ENCODE measurements at regions not wholly inside any gene's neighbourhood (a gene's known extent, or its start where the extent isn't known, plus 50 kb on each side); places are given as distances from the start of the nearest gene placed in this dataset.

DNA sequence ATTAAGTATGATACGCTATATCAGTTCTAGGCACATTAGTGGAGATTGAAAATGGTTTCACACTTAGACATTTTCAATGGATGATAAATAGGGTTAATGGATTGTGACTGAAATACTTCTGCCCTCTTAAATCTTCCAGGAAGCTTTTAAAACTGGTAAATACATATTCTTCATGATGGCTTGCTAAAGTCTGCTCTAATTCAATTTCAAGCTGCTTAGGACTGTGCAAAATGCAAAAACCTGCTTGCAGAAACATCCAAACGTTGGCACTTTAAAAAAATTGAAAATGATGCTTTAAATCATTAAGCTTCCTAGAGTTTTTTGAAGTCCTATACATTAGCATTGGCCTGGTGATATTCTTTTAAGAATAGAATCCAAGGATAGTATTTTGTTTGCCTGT is 214.8 kb upstream of the FSHR start:
- no peak overlapping the region for H3K4me3 ChIP-seq (replicated peaks in 1 of 2; ENCODE audit: low read depth in 1 of 2, low read length in 2 of 2)
- no peaks in the 10 kb centered on the region for H3K27me3 ChIP-seq (ENCODE audit: insufficient read depth, low read length)
- ATAC-seq (no peak), DNase-seq (ENCODE audit: low read depth, low spot score) (no peak)
- no peak overlapping the region for H3K4me2 ChIP-seq (ENCODE audit: low read length)
- H3K9me2 ChIP-seq (ENCODE audit: insufficient read depth) = no peaks in the 10 kb centered on the region
- ChIA-PET RAD21 (ENCODE audit: low non-redundant PET in 1 of 2, low total read pairs in 2 of 2, uncharacterized antibody in 2 of 2, unreplicated experiment in 2 of 2) (no interaction called here), CTCF (no interaction called here), POLR2A (no interaction called here)
- no peak overlapping the region for H2AFZ ChIP-seq (ENCODE audit: low read depth, low read length, poor library complexity, severe bottlenecking)
- H3K79me2 ChIP-seq (ENCODE audit: insufficient read depth, low read length) = no peaks in the 10 kb centered on the region
- no peak for TF ChIP-seq SIN3A (IDR thresholded peaks at IDR 0.05; ENCODE audit: low read depth)
- no peak for TF ChIP-seq JUND (IDR thresholded peaks at IDR 0.05)
- TF ChIP-seq, protein P1, sequence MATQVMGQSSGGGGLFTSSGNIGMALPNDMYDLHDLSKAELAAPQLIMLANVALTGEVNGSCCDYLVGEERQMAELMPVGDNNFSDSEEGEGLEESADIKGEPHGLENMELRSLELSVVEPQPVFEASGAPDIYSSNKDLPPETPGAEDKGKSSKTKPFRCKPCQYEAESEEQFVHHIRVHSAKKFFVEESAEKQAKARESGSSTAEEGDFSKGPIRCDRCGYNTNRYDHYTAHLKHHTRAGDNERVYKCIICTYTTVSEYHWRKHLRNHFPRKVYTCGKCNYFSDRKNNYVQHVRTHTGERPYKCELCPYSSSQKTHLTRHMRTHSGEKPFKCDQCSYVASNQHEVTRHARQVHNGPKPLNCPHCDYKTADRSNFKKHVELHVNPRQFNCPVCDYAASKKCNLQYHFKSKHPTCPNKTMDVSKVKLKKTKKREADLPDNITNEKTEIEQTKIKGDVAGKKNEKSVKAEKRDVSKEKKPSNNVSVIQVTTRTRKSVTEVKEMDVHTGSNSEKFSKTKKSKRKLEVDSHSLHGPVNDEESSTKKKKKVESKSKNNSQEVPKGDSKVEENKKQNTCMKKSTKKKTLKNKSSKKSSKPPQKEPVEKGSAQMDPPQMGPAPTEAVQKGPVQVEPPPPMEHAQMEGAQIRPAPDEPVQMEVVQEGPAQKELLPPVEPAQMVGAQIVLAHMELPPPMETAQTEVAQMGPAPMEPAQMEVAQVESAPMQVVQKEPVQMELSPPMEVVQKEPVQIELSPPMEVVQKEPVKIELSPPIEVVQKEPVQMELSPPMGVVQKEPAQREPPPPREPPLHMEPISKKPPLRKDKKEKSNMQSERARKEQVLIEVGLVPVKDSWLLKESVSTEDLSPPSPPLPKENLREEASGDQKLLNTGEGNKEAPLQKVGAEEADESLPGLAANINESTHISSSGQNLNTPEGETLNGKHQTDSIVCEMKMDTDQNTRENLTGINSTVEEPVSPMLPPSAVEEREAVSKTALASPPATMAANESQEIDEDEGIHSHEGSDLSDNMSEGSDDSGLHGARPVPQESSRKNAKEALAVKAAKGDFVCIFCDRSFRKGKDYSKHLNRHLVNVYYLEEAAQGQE (IDR thresholded peaks at IDR 0.05; ENCODE audit: low read depth) = no peak
- TF ChIP-seq ZFX (IDR thresholded peaks at IDR 0.05) = no peak
- no peak for TF ChIP-seq FOSL1 (IDR thresholded peaks at IDR 0.05; ENCODE audit: low read depth)
- no peak for TF ChIP-seq SRF (IDR thresholded peaks at IDR 0.05; ENCODE audit: low read depth)
- no peak for TF ChIP-seq RAD21 (IDR thresholded peaks at IDR 0.05; ENCODE audit: low read depth)
- no peak for TF ChIP-seq EZH2phosphoT487 (IDR thresholded peaks at IDR 0.05; ENCODE audit: borderline replicate concordance)
- no peak for TF ChIP-seq EGR1 (IDR thresholded peaks at IDR 0.05; ENCODE audit: low read depth)
- no peak for TF ChIP-seq EZH2 (IDR thresholded peaks at IDR 0.05)
- no peak for TF ChIP-seq SP1 (IDR thresholded peaks at IDR 0.05; ENCODE audit: low read depth)
- TF ChIP-seq POLR2AphosphoS5 (IDR thresholded peaks at IDR 0.05; ENCODE audit: low read depth, low read length) = no peak
- BruUV-seq (replicated peaks) = no TSS peak
- no peaks in the 10 kb centered on the region for H4K20me1 ChIP-seq (ENCODE audit: insufficient read depth)
- H3K36me3 ChIP-seq (ENCODE audit: control insufficient read depth in 1 of 2, insufficient read depth in 2 of 2, low read length in 2 of 2) = no peaks in the 10 kb centered on the region
- intact Hi-C loops (cut with micrococcal nuclease) = no loop called here
- H3K4me1 ChIP-seq (ENCODE audit: control insufficient read depth in 1 of 2, insufficient read depth in 2 of 2, low read length in 2 of 2) = no peaks in the 10 kb centered on the region
- H3K9me3 ChIP-seq (ENCODE audit: control insufficient read depth in 1 of 2, insufficient read depth in 1 of 2, low read depth in 1 of 2, low read length in 2 of 2) = peaks cover 0 to 8% of the 10 kb centered on the region in 2 experiments; a peak in 2 of 4 replicates
- H3K27ac ChIP-seq (ENCODE audit: low read depth, low read length) = no peak overlapping the region
- no peak overlapping the region for H3K9ac ChIP-seq (ENCODE audit: low read length)
